CD4-positive, alpha-beta T cell (primary cell): ENCODE measurements at regions not wholly inside any gene's neighbourhood (a gene's known extent, or its start where the extent isn't known, plus 50 kb on each side); places are given as distances from the start of the nearest gene placed in this dataset.

ENCODE experiments used
- ATAC-seq: fragments of 200-7000 bp; cut with Tn5 transposase; one replicate; pipeline ENCODE4 v1.10.0; 2022; ENCODE audit warnings: mild to moderate bottlenecking; ENCODE audit not compliant: poor library complexity
- CTCF ChIA-PET: fragments of 350-600 bp; sonication (Branson Sonifier 250); formaldehyde crosslinking; loops from one replicate; lab custom pipeline; 2021; ENCODE audit warnings: antibody characterized with exemption, inconsistent platforms; lab: Charles Lee
- POLR2A ChIA-PET: fragments of 350-600 bp; sonication (Branson Sonifier 250); formaldehyde crosslinking; loops from one replicate; lab custom pipeline; 2021; ENCODE audit warnings: antibody characterized with exemption, inconsistent platforms; lab: Charles Lee
- DNase-seq, 14 experiments: peaks; one replicate each; pipeline ENCODE4 v3.0.0-alpha.2; 2013 to 2020; ENCODE audit warnings: mixed read lengths in 2 of 14
- H3K27ac ChIP-seq, 2 donors: one replicate each; pipeline versions ENCODE4 v1.5.1 to v1.7.0; 2013; ENCODE audit warnings: low read length in 2 of 2, low read depth in 1 of 2, mild to moderate bottlenecking in 1 of 2
- H3K27me3 ChIP-seq, 2 experiments: 1 replicate in 1 of 2; 2 replicates in 1 of 2; pipeline versions ENCODE4 v1.6.1 to v1.7.0; 2013; ENCODE audit warnings: low read length in 2 of 2, control low read depth in 1 of 2, mild to moderate bottlenecking in 1 of 2, moderate library complexity in 1 of 2; ENCODE audit not compliant: insufficient read depth in 2 of 2, control insufficient read depth in 1 of 2
- H3K36me3 ChIP-seq: one replicate; pipeline ENCODE4 v1.6.1; 2013; ENCODE audit warnings: low read length, control low read depth; ENCODE audit not compliant: insufficient read depth
- H3K4me1 ChIP-seq: one replicate; pipeline ENCODE4 v1.6.1; 2013; ENCODE audit warnings: low read length, control low read depth; ENCODE audit not compliant: insufficient read depth
- H3K4me3 ChIP-seq: one replicate; pipeline ENCODE4 v1.5.1; 2013; ENCODE audit warnings: mild to moderate bottlenecking, low read length, moderate library complexity
- H3K9me3 ChIP-seq, 2 experiments: 1 replicate in 1 of 2; 2 replicates in 1 of 2; pipeline versions ENCODE4 v1.6.1 to v1.7.0; 2013; ENCODE audit warnings: low read length in 2 of 2, mild to moderate bottlenecking in 2 of 2, control low read depth in 1 of 2, moderate library complexity in 1 of 2; ENCODE audit not compliant: control insufficient read depth in 1 of 2, insufficient read depth in 1 of 2
- H3K27ac Mint-ChIP-seq: one replicate; pipeline ENCODE4 v1.8.0; 2020; ENCODE audit warnings: mixed read lengths
- H3K27me3 Mint-ChIP-seq: one replicate; pipeline ENCODE4 v1.8.0; 2021; ENCODE audit warnings: mixed read lengths
- H3K36me3 Mint-ChIP-seq: one replicate; pipeline ENCODE4 v1.8.0; 2021; ENCODE audit warnings: low read depth, mixed read lengths
- H3K4me1 Mint-ChIP-seq: one replicate; pipeline ENCODE4 v1.8.0; 2021; ENCODE audit warnings: low read depth, mixed read lengths
- H3K4me3 Mint-ChIP-seq: one replicate; pipeline ENCODE4 v1.8.0; 2020; ENCODE audit warnings: mild to moderate bottlenecking, mixed read lengths
- H3K9me3 Mint-ChIP-seq: one replicate; pipeline ENCODE4 v1.8.0; 2020; ENCODE audit warnings: mixed read lengths
- CTCF ChIP-seq: fragments of 200-600 bp; IDR thresholded peaks from one replicate; pipeline ENCODE4 v1.8.0; 2022; ENCODE audit warnings: antibody characterized with exemption, mild to moderate bottlenecking
- intact Hi-C, 2 experiments: fragments of 100-400 bp; cut with DNase I in 1 of 2; cut with micrococcal nuclease in 1 of 2; formaldehyde crosslinking; loops; one replicate each; pipeline versions ENCODE4 v1.15.1 to v1.9.0; 2023 to 2025; cut with DNase I, micrococcal nuclease

- H3K27ac Mint-ChIP-seq = no peak overlapping the region
- TF ChIP-seq CTCF = no peak
- no peaks in the 10 kb centered on the region for H3K4me1 Mint-ChIP-seq
- no peak overlapping the region for H3K4me3 Mint-ChIP-seq
- DNase-seq = no peak
- H3K36me3 ChIP-seq = no peaks in the 10 kb centered on the region
- H3K4me1 ChIP-seq = no peaks in the 10 kb centered on the region
- H3K4me3 ChIP-seq = no peak overlapping the region
- intact Hi-C loops = no loop called here
- H3K36me3 Mint-ChIP-seq = no peaks in the 10 kb centered on the region
- peaks cover 7% of the 10 kb centered on the region for H3K27me3 Mint-ChIP-seq
- ChIA-PET CTCF (no interaction called here), POLR2A (no interaction called here)
- no peaks in the 10 kb centered on the region for H3K9me3 Mint-ChIP-seq
- no peaks in the 10 kb centered on the region for H3K9me3 ChIP-seq
- no peak overlapping the region for H3K27ac ChIP-seq
- no peak for ATAC-seq
- H3K27me3 ChIP-seq = peaks cover 0 to 3% of the 10 kb centered on the region in 2 experiments
Measured at GRCh38 chr3:194945508-194945907, 259.8 kb downstream of the FAM43A start.

- H3K36me3 Mint-ChIP-seq = no peaks in the 10 kb centered on the region
- intact Hi-C loops = no loop called here
- POLR2A ChIA-PET = no interaction called here
Measured at GRCh38 chr3:194946091-194946490, 260.4 kb downstream of the FAM43A start.

GRCh38 chr3:194949592-194949991 lies 263.9 kb downstream of the FAM43A start:
- Histone ChIP-seq H3K4me1 (no peaks in the 10 kb centered on the region), H3K9me3 (no peaks in the 10 kb centered on the region), H3K36me3 (no peaks in the 10 kb centered on the region), H3K27me3 (no peaks in the 10 kb centered on the region), H3K4me3 (no peak overlapping the region), H3K27ac (no peak overlapping the region)
- H3K27me3 Mint-ChIP-seq = no peaks in the 10 kb centered on the region
- no peak for TF ChIP-seq CTCF
- intact Hi-C loops = no loop called here
- ATAC-seq (no peak), DNase-seq (no peak)
- no peak overlapping the region for H3K4me3 Mint-ChIP-seq
- no peaks in the 10 kb centered on the region for H3K4me1 Mint-ChIP-seq
- no peaks in the 10 kb centered on the region for H3K9me3 Mint-ChIP-seq
- ChIA-PET POLR2A (no interaction called here), CTCF (no interaction called here)
- no peak overlapping the region for H3K27ac Mint-ChIP-seq
- H3K36me3 Mint-ChIP-seq = no peaks in the 10 kb centered on the region

More at GRCh38 chr3:194946091-194946490, 260.4 kb downstream of the FAM43A start:
- Mint-ChIP-seq H3K4me1 (no peaks in the 10 kb centered on the region), H3K9me3 (no peaks in the 10 kb centered on the region), H3K27me3 (peaks cover 3% of the 10 kb centered on the region), H3K4me3 (no peak overlapping the region), H3K27ac (no peak overlapping the region)
- TF ChIP-seq CTCF = no peak
- no peak for ATAC-seq
- Histone ChIP-seq H3K27ac (no peak overlapping the region), H3K4me1 (no peaks in the 10 kb centered on the region), H3K9me3 (no peaks in the 10 kb centered on the region), H3K4me3 (no peak overlapping the region), H3K27me3 (peaks cover 0 to 3% of the 10 kb centered on the region in 2 experiments), H3K36me3 (no peaks in the 10 kb centered on the region)
- CTCF ChIA-PET = no interaction called here
- no peak for DNase-seq
